ENCODE measurements at regions not wholly inside any gene's neighbourhood (a gene's known extent, or its start where the extent isn't known, plus 50 kb on each side); places are given as distances from the start of the nearest gene placed in this dataset.

DNA sequence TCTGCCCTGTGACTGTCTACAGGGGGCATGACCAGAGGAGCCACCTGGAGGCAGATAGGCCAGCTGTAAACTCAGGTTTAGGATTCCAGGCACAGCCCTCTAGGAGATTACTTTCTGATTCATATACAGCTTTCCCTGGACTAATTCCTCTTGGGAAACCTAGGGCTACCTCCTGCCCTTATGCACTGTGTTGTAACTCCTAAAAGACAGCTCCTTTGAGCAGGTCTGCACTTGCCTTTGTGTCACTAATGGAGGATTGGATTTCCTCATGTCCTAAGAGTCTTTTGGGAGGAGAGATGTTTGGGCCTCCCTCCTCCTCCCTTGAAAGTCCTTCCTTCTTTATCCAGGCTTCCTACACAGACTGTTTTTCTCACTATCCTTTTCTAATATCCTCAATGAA, 202.0 kb downstream of the PCDH19 start:
- DNase-seq (ENCODE audit: low spot score) = no peak
- intact Hi-C loops (cut with micrococcal nuclease; ENCODE audit: unreplicated experiment) = no loop called here
- no peak for FAIRE-seq

More for the DNA sequence above, 202.0 kb downstream of the PCDH19 start:
- Histone ChIP-seq H3K27ac (ENCODE audit: extremely low read length, insufficient read depth, low read length) (no peak overlapping the region), H3K79me2 (ENCODE audit: insufficient read depth, low read length) (no peaks in the 10 kb centered on the region), H4K20me1 (ENCODE audit: insufficient read depth, low read length) (no peaks in the 10 kb centered on the region), H3K9ac (ENCODE audit: insufficient read depth, low read depth, low read length) (no peak overlapping the region), H3K4me1 (ENCODE audit: insufficient read depth, low read length) (no peaks in the 10 kb centered on the region), H3K27me3 (ENCODE audit: control insufficient read depth in 1 of 2, insufficient read depth in 2 of 2, low read length in 2 of 2) (no peaks in the 10 kb centered on the region), H3K4me2 (ENCODE audit: low read depth, low read length) (no peak overlapping the region), H2AFZ (ENCODE audit: low read length) (no peak overlapping the region), H3K9me3 (ENCODE audit: low read length) (no peaks in the 10 kb centered on the region), H3K4me3 (replicated peaks in 1 of 3; ENCODE audit: insufficient read depth in 1 of 3, low read depth in 2 of 3, low read length in 3 of 3) (no peak overlapping the region), H3K36me3 (replicated peaks in 1 of 2; ENCODE audit: control insufficient read depth in 1 of 2, insufficient read depth in 2 of 2, low read length in 2 of 2) (no peaks in the 10 kb centered on the region)
- ATAC-seq = no peak
- CTCF ChIA-PET (ENCODE audit: low intra/inter-chr PET ratio, low total read pairs) = no interaction called here
- no TSS peak for BruUV-seq (replicated peaks)
- TF ChIP-seq, protein P1, sequence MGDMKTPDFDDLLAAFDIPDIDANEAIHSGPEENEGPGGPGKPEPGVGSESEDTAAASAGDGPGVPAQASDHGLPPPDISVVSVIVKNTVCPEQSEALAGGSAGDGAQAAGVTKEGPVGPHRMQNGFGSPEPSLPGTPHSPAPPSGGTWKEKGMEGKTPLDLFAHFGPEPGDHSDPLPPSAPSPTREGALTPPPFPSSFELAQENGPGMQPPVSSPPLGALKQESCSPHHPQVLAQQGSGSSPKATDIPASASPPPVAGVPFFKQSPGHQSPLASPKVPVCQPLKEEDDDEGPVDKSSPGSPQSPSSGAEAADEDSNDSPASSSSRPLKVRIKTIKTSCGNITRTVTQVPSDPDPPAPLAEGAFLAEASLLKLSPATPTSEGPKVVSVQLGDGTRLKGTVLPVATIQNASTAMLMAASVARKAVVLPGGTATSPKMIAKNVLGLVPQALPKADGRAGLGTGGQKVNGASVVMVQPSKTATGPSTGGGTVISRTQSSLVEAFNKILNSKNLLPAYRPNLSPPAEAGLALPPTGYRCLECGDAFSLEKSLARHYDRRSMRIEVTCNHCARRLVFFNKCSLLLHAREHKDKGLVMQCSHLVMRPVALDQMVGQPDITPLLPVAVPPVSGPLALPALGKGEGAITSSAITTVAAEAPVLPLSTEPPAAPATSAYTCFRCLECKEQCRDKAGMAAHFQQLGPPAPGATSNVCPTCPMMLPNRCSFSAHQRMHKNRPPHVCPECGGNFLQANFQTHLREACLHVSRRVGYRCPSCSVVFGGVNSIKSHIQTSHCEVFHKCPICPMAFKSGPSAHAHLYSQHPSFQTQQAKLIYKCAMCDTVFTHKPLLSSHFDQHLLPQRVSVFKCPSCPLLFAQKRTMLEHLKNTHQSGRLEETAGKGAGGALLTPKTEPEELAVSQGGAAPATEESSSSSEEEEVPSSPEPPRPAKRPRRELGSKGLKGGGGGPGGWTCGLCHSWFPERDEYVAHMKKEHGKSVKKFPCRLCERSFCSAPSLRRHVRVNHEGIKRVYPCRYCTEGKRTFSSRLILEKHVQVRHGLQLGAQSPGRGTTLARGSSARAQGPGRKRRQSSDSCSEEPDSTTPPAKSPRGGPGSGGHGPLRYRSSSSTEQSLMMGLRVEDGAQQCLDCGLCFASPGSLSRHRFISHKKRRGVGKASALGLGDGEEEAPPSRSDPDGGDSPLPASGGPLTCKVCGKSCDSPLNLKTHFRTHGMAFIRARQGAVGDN (CRISPR knock-in tag; IDR thresholded peaks at IDR 0.05) = no peak
- TF ChIP-seq ZNF335 (CRISPR knock-in tag; IDR thresholded peaks at IDR 0.05) (no peak), RBFOX2 (IDR thresholded peaks at IDR 0.05; ENCODE audit: low read depth, low read length) (no peak), SRY (CRISPR knock-in tag; IDR thresholded peaks at IDR 0.05) (no peak), SOX5 (CRISPR knock-in tag; IDR thresholded peaks at IDR 0.05; ENCODE audit: borderline replicate concordance) (no peak), MAZ (IDR thresholded peaks at IDR 0.05; ENCODE audit: borderline replicate concordance, low read depth, low read length) (no peak), MAZ (CRISPR knock-in tag; IDR thresholded peaks at IDR 0.05; ENCODE audit: low read depth) (no peak), MED13 (CRISPR knock-in tag; IDR thresholded peaks at IDR 0.05) (no peak), ZNF772 (CRISPR knock-in tag; IDR thresholded peaks at IDR 0.05) (no peak), ZNF891 (CRISPR knock-in tag; IDR thresholded peaks at IDR 0.05) (no peak), ZNF773 (CRISPR knock-in tag; IDR thresholded peaks at IDR 0.05; ENCODE audit: borderline replicate concordance) (no peak), ZNF569 (CRISPR knock-in tag; IDR thresholded peaks at IDR 0.05; ENCODE audit: borderline replicate concordance) (no peak)
- TF ChIP-seq, protein P2, sequence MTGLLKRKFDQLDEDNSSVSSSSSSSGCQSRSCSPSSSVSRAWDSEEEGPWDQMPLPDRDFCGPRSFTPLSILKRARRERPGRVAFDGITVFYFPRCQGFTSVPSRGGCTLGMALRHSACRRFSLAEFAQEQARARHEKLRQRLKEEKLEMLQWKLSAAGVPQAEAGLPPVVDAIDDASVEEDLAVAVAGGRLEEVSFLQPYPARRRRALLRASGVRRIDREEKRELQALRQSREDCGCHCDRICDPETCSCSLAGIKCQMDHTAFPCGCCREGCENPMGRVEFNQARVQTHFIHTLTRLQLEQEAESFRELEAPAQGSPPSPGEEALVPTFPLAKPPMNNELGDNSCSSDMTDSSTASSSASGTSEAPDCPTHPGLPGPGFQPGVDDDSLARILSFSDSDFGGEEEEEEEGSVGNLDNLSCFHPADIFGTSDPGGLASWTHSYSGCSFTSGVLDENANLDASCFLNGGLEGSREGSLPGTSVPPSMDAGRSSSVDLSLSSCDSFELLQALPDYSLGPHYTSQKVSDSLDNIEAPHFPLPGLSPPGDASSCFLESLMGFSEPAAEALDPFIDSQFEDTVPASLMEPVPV (CRISPR knock-in tag; IDR thresholded peaks at IDR 0.05) = no peak
- TF ChIP-seq, protein P3, sequence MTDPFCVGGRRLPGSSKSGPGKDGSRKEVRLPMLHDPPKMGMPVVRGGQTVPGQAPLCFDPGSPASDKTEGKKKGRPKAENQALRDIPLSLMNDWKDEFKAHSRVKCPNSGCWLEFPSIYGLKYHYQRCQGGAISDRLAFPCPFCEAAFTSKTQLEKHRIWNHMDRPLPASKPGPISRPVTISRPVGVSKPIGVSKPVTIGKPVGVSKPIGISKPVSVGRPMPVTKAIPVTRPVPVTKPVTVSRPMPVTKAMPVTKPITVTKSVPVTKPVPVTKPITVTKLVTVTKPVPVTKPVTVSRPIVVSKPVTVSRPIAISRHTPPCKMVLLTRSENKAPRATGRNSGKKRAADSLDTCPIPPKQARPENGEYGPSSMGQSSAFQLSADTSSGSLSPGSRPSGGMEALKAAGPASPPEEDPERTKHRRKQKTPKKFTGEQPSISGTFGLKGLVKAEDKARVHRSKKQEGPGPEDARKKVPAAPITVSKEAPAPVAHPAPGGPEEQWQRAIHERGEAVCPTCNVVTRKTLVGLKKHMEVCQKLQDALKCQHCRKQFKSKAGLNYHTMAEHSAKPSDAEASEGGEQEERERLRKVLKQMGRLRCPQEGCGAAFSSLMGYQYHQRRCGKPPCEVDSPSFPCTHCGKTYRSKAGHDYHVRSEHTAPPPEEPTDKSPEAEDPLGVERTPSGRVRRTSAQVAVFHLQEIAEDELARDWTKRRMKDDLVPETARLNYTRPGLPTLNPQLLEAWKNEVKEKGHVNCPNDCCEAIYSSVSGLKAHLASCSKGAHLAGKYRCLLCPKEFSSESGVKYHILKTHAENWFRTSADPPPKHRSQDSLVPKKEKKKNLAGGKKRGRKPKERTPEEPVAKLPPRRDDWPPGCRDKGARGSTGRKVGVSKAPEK (CRISPR knock-in tag; IDR thresholded peaks at IDR 0.05; ENCODE audit: borderline replicate concordance) = no peak
- in situ Hi-C loops (cut with HindIII; ENCODE audit: extremely low pct_ligation_motif_present, low pct_unique_long_range_greater_than_20kb) = no loop called here
- POLR2A ChIA-PET = no interaction called here
